Thymus (tissue), 11 donors: ENCODE measurements at regions not wholly inside any gene's neighbourhood (a gene's known extent, or its start where the extent isn't known, plus 50 kb on each side); places are given as distances from the start of the nearest gene placed in this dataset.

Experiments
- DNase-seq, 9 donors: peaks; one replicate each; pipeline ENCODE4 v3.0.0-alpha.2; 2013; ENCODE audit warnings: low spot score in 9 of 9, low read depth in 6 of 9, missing footprints in 1 of 9
- H3K27ac ChIP-seq, 2 donors: one replicate each; pipeline ENCODE4 v1.5.1; 2013; ENCODE audit warnings: control low read depth in 1 of 2, low read depth in 1 of 2, low read length in 1 of 2, mild to moderate bottlenecking in 1 of 2, moderate library complexity in 1 of 2
- H3K27me3 ChIP-seq, 2 donors: one replicate each; pipeline ENCODE4 v1.5.1; 2013; ENCODE audit warnings: low read length in 1 of 2; ENCODE audit not compliant: control insufficient read depth in 2 of 2, insufficient read depth in 1 of 2
- H3K36me3 ChIP-seq, 2 donors: one replicate each; pipeline ENCODE4 v1.5.1; 2013; ENCODE audit warnings: low read length in 1 of 2, mild to moderate bottlenecking in 1 of 2, moderate library complexity in 1 of 2; ENCODE audit not compliant: control insufficient read depth in 2 of 2, insufficient read depth in 2 of 2
- H3K4me1 ChIP-seq, 2 donors: one replicate each; pipeline ENCODE4 v1.5.1; 2013; ENCODE audit warnings: low read length in 2 of 2; ENCODE audit not compliant: control insufficient read depth in 2 of 2, insufficient read depth in 2 of 2
- H3K4me3 ChIP-seq, 2 donors: one replicate each; pipeline ENCODE4 v1.5.1; 2013; ENCODE audit warnings: low read length in 2 of 2, control low read depth in 1 of 2, mild to moderate bottlenecking in 1 of 2
- H3K9me3 ChIP-seq, 2 donors: one replicate each; pipeline ENCODE4 v1.5.1; 2013; ENCODE audit warnings: low read length in 1 of 2, mild to moderate bottlenecking in 1 of 2; ENCODE audit not compliant: control insufficient read depth in 2 of 2, insufficient read depth in 1 of 2
- WGBS: extraction: QIAGEN DNeasy Blood & Tissue Kit; methylation state at CpG from one replicate; pipeline ENCODE4 v1.1.7; 2013; 5-methylcytosine and 5-hydroxymethylcytosine counted together
- donor health status: healthy.

- no peak overlapping the region for H3K4me3 ChIP-seq
- 99% methylated on average over 1 of the region's 1 CpG for WGBS
- H3K36me3 ChIP-seq: no peaks in the 10 kb centered on the region
- DNase-seq: no peak
- H3K27ac ChIP-seq: no peak overlapping the region
- no peaks in the 10 kb centered on the region for H3K4me1 ChIP-seq
- no peaks in the 10 kb centered on the region for H3K9me3 ChIP-seq
- no peaks in the 10 kb centered on the region for H3K27me3 ChIP-seq
These were observed 116.4 kb downstream of the RRAGC start for GRCh38 chr1:38743184-38743583.

- H3K4me1 ChIP-seq: no peaks in the 10 kb centered on the region
- H3K4me3 ChIP-seq: no peak overlapping the region
- no peaks in the 10 kb centered on the region for H3K27me3 ChIP-seq
- 95% methylated on average over 9 of the region's 9 CpGs for WGBS
- no peaks in the 10 kb centered on the region for H3K9me3 ChIP-seq
- H3K27ac ChIP-seq: no peak overlapping the region
- no peak for DNase-seq
- no peaks in the 10 kb centered on the region for H3K36me3 ChIP-seq
These were observed 118.2 kb downstream of the RRAGC start for GRCh38 chr1:38741341-38741740.

GRCh38 chr1:38740487-38740886 lies 119.1 kb downstream of the RRAGC start:
- no peak overlapping the region for H3K4me3 ChIP-seq
- no peaks in the 10 kb centered on the region for H3K27me3 ChIP-seq
- DNase-seq: no peak
- 91% methylated on average over 6 of the region's 6 CpGs for WGBS
- H3K9me3 ChIP-seq: no peaks in the 10 kb centered on the region
- no peaks in the 10 kb centered on the region for H3K4me1 ChIP-seq
- no peak overlapping the region for H3K27ac ChIP-seq
- H3K36me3 ChIP-seq: no peaks in the 10 kb centered on the region

- Histone ChIP-seq H3K27ac (no peak overlapping the region), H3K4me1 (no peaks in the 10 kb centered on the region), H3K9me3 (no peaks in the 10 kb centered on the region), H3K27me3 (no peaks in the 10 kb centered on the region), H3K36me3 (no peaks in the 10 kb centered on the region), H3K4me3 (no peak overlapping the region)
- WGBS: 94% methylated on average over 6 of the region's 6 CpGs
- no peak for DNase-seq
These were observed 121.4 kb downstream of the RRAGC start for GRCh38 chr1:38738207-38738606.

- Histone ChIP-seq H3K36me3 (no peaks in the 10 kb centered on the region), H3K4me3 (no peak overlapping the region), H3K9me3 (no peaks in the 10 kb centered on the region), H3K4me1 (no peaks in the 10 kb centered on the region), H3K27me3 (no peaks in the 10 kb centered on the region), H3K27ac (no peak overlapping the region)
- DNase-seq: no peak
- WGBS: 100% methylated on average over 1 of the region's 1 CpG
These were observed 123.2 kb downstream of the RRAGC start for GRCh38 chr1:38736399-38736798.

- H3K27ac ChIP-seq: no peak overlapping the region
- no peak overlapping the region for H3K4me3 ChIP-seq
- H3K9me3 ChIP-seq: no peaks in the 10 kb centered on the region
- 92% methylated on average over 6 of the region's 6 CpGs for WGBS
- H3K4me1 ChIP-seq: no peaks in the 10 kb centered on the region
- no peak for DNase-seq
- no peaks in the 10 kb centered on the region for H3K27me3 ChIP-seq
- H3K36me3 ChIP-seq: no peaks in the 10 kb centered on the region
These were observed 123.9 kb downstream of the RRAGC start for GRCh38 chr1:38735651-38736161.

- DNase-seq: no peak
- no peaks in the 10 kb centered on the region for H3K36me3 ChIP-seq
- H3K27ac ChIP-seq: no peak overlapping the region
- 90% methylated on average over 3 of the region's 3 CpGs for WGBS
- no peaks in the 10 kb centered on the region for H3K4me1 ChIP-seq
- H3K27me3 ChIP-seq: peaks cover 0 to 12% of the 10 kb centered on the region in 2 donors
- H3K4me3 ChIP-seq: no peak overlapping the region
- H3K9me3 ChIP-seq: no peaks in the 10 kb centered on the region
These were observed 125.8 kb downstream of the RRAGC start for GRCh38 chr1:38733761-38734160.

GRCh38 chr1:38730511-38731397 lies 128.8 kb downstream of the RRAGC start:
- Histone ChIP-seq H3K36me3 (no peaks in the 10 kb centered on the region), H3K27me3 (peaks cover 10 to 38% of the 10 kb centered on the region in 2 donors), H3K9me3 (no peaks in the 10 kb centered on the region), H3K4me1 (no peaks in the 10 kb centered on the region), H3K4me3 (no peak overlapping the region), H3K27ac (no peak overlapping the region)
- 88% methylated on average over 6 of the region's 6 CpGs for WGBS
- no peak for DNase-seq

GRCh38 chr1:38728585-38728908 lies 131.0 kb downstream of the RRAGC start:
- 33% methylated on average over 1 of the region's 1 CpG for WGBS

More at GRCh38 chr1:38728585-38728908, 131.0 kb downstream of the RRAGC start:
- Histone ChIP-seq H3K4me3 (no peak overlapping the region), H3K36me3 (no peaks in the 10 kb centered on the region), H3K4me1 (no peaks in the 10 kb centered on the region), H3K27me3 (peaks cover 10 to 41% of the 10 kb centered on the region in 2 donors), H3K27ac (no peak overlapping the region), H3K9me3 (no peaks in the 10 kb centered on the region)
- no peak for DNase-seq
